CD14-positive monocyte (primary cell): ENCODE measurements at regions not wholly inside any gene's neighbourhood (a gene's known extent, or its start where the extent isn't known, plus 50 kb on each side); places are given as distances from the start of the nearest gene placed in this dataset.

Experiments used
- DNase-seq, 3 donors: peaks; one replicate each; pipeline ENCODE4 v3.0.0-alpha.2; 2011 to 2022
- H2AFZ ChIP-seq: 2 replicates; pipeline ENCODE4 v1.6.0; 2012; ENCODE audit warnings: mild to moderate bottlenecking, low read depth, low read length, inconsistent platforms; ENCODE audit not compliant: insufficient read depth, poor library complexity, severe bottlenecking
- H3K27ac ChIP-seq, 2 donors: 1 replicate in 1 of 2; 2 replicates in 1 of 2; pipeline ENCODE4 v1.5.1; 2012 to 2013; ENCODE audit warnings: low read length in 2 of 2, control low read depth in 1 of 2, inconsistent platforms in 1 of 2, low read depth in 1 of 2, mild to moderate bottlenecking in 1 of 2
- H3K27me3 ChIP-seq, 2 donors: one replicate each; pipeline versions ENCODE4 v1.6.0 to v1.6.1; 2011 to 2013; ENCODE audit warnings: low read length in 2 of 2; ENCODE audit not compliant: control insufficient read depth in 2 of 2, insufficient read depth in 2 of 2
- H3K36me3 ChIP-seq, 2 donors: replicated peaks in 1 of 2; 1 replicate in 1 of 2; 2 replicates in 1 of 2; pipeline versions ENCODE4 v1.5.1 to v1.6.1; 2012 to 2013; ENCODE audit warnings: low read length in 2 of 2, control low read depth in 1 of 2, inconsistent platforms in 1 of 2, mild to moderate bottlenecking in 1 of 2; ENCODE audit not compliant: insufficient read depth in 2 of 2, control insufficient read depth in 1 of 2
- H3K4me1 ChIP-seq, 2 donors: 1 replicate in 1 of 2; 2 replicates in 1 of 2; pipeline versions ENCODE4 v1.5.1 to v1.6.1; 2012 to 2013; ENCODE audit warnings: low read length in 2 of 2, control low read depth in 1 of 2, inconsistent platforms in 1 of 2, mild to moderate bottlenecking in 1 of 2, moderate library complexity in 1 of 2; ENCODE audit not compliant: insufficient read depth in 2 of 2, control insufficient read depth in 1 of 2
- H3K4me2 ChIP-seq: replicated peaks from 2 replicates; pipeline ENCODE3; 2012; ENCODE audit warnings: low read length, moderate library complexity, mild to moderate bottlenecking; ENCODE audit not compliant: poor library complexity, severe bottlenecking; ENCODE audit errors: extremely low read depth
- H3K4me3 ChIP-seq, 3 experiments: fragments of 200-600 bp in 1 of 3; sonication (generic) in 1 of 3; replicated peaks in 1 of 3; 1 replicate in 2 of 3; 2 replicates in 1 of 3; pipeline ENCODE4 v1.5.1; 2011 to 2013; ENCODE audit warnings: low read length in 3 of 3, mild to moderate bottlenecking in 3 of 3, control low read depth in 2 of 3, low read depth in 2 of 3, inconsistent platforms in 1 of 3, moderate library complexity in 1 of 3
- H3K79me2 ChIP-seq: 2 replicates; pipeline ENCODE4 v1.6.0; 2012; ENCODE audit warnings: mild to moderate bottlenecking, control low read depth, inconsistent platforms, low read length, moderate library complexity; ENCODE audit not compliant: insufficient read depth
- H3K9ac ChIP-seq: 2 replicates; pipeline ENCODE4 v1.6.0; 2017; ENCODE audit warnings: low read length, mild to moderate bottlenecking; ENCODE audit not compliant: insufficient read depth, poor library complexity, severe bottlenecking
- H3K9me3 ChIP-seq, 2 donors: replicated peaks in 1 of 2; 1 replicate in 1 of 2; 2 replicates in 1 of 2; pipeline versions ENCODE4 v1.5.1 to v1.6.1; 2012 to 2013; ENCODE audit warnings: low read length in 2 of 2, control low read depth in 1 of 2; ENCODE audit not compliant: control insufficient read depth in 1 of 2, insufficient read depth in 1 of 2
- H4K20me1 ChIP-seq: 2 replicates; pipeline ENCODE4 v1.6.0; 2012; ENCODE audit warnings: mild to moderate bottlenecking, low read length, control low read depth, moderate library complexity; ENCODE audit not compliant: insufficient read depth
- H3K27ac Mint-ChIP-seq, 7 donors: one replicate each; pipeline ENCODE4 v1.8.0; 2020; ENCODE audit warnings: mild to moderate bottlenecking in 7 of 7, mixed read lengths in 7 of 7, moderate library complexity in 6 of 7, inconsistent platforms in 2 of 7
- H3K27me3 Mint-ChIP-seq, 3 donors: one replicate each; pipeline ENCODE4 v1.8.0; 2021 to 2022; ENCODE audit warnings: low read depth in 3 of 3, mild to moderate bottlenecking in 3 of 3, mixed read lengths in 3 of 3, moderate library complexity in 3 of 3, inconsistent platforms in 1 of 3
- H3K36me3 Mint-ChIP-seq, 2 donors: one replicate each; pipeline ENCODE4 v1.8.0; 2020; ENCODE audit warnings: mixed read lengths in 2 of 2, inconsistent platforms in 1 of 2, mild to moderate bottlenecking in 1 of 2
- H3K4me1 Mint-ChIP-seq: one replicate; pipeline ENCODE4 v1.8.0; 2020; ENCODE audit warnings: mild to moderate bottlenecking, mixed read lengths
- H3K4me3 Mint-ChIP-seq, 2 donors: one replicate each; pipeline ENCODE4 v1.8.0; 2020; ENCODE audit warnings: mild to moderate bottlenecking in 2 of 2, mixed read lengths in 2 of 2, moderate library complexity in 1 of 2
- H3K9me3 Mint-ChIP-seq, 7 donors: one replicate each; pipeline ENCODE4 v1.8.0; 2020 to 2022; ENCODE audit warnings: mixed read lengths in 7 of 7, mild to moderate bottlenecking in 6 of 7, moderate library complexity in 6 of 7, inconsistent platforms in 2 of 7
- WGBS: methylation state at CpG from one replicate; pipeline ENCODE4 v1.1.5; 2013; ENCODE audit warnings: missing lambda C conversion rate; ENCODE audit not compliant: insufficient coverage; 5-methylcytosine and 5-hydroxymethylcytosine counted together
- intact Hi-C, 2 donors: fragments of 100-400 bp; cut with micrococcal nuclease; formaldehyde crosslinking; loops; one replicate each; pipeline versions ENCODE4 v1.15.0 to v1.15.1; 2023
- TF ChIP-seq, protein P1 (sequence below): fragments of 200-600 bp; IDR thresholded peaks from one replicate; pipeline ENCODE4 v1.8.0; 2022; ENCODE audit warnings: antibody characterized with exemption, mild to moderate bottlenecking

DNA sequence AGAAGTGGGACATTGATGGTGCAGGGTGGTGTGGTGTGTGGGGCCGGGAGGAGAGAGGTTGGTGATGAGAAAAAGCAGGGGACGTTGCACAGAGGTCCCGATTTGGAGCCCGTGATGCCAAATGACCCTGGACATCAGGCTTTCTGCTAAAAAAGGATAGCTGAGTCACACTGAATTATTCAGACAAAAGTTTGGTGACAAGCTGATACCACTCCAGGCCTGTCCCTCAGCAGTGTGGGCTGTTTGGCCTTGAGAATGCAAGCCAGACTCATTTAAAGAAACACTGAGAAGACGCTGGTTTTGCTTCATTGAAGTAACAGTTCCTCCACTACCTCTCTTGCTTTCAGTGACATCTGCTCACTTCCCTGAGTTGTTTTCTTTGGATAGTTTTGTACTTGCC is 262.1 kb upstream of the PWP1 start:
- Histone ChIP-seq H2AFZ (no peak overlapping the region), H3K4me3 (no peak overlapping the region), H3K9me3 (peaks cover 0 to 20% of the 10 kb centered on the region in 2 donors), H3K9ac (no peak overlapping the region), H3K4me1 (no peaks in the 10 kb centered on the region), H3K4me2 (no peak overlapping the region), H3K27ac (no peak overlapping the region), H4K20me1 (no peaks in the 10 kb centered on the region), H3K36me3 (no peaks in the 10 kb centered on the region), H3K27me3 (no peaks in the 10 kb centered on the region), H3K79me2 (no peaks in the 10 kb centered on the region)
- H3K4me1 Mint-ChIP-seq: no peaks in the 10 kb centered on the region
- no peak for DNase-seq
- TF ChIP-seq, protein P1, sequence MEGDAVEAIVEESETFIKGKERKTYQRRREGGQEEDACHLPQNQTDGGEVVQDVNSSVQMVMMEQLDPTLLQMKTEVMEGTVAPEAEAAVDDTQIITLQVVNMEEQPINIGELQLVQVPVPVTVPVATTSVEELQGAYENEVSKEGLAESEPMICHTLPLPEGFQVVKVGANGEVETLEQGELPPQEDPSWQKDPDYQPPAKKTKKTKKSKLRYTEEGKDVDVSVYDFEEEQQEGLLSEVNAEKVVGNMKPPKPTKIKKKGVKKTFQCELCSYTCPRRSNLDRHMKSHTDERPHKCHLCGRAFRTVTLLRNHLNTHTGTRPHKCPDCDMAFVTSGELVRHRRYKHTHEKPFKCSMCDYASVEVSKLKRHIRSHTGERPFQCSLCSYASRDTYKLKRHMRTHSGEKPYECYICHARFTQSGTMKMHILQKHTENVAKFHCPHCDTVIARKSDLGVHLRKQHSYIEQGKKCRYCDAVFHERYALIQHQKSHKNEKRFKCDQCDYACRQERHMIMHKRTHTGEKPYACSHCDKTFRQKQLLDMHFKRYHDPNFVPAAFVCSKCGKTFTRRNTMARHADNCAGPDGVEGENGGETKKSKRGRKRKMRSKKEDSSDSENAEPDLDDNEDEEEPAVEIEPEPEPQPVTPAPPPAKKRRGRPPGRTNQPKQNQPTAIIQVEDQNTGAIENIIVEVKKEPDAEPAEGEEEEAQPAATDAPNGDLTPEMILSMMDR: no peak
- no peaks in the 10 kb centered on the region for H3K27me3 Mint-ChIP-seq
- peaks cover 4 to 25% (median 13%) of the 10 kb centered on the region in 7 donors for H3K9me3 Mint-ChIP-seq
- no peaks in the 10 kb centered on the region for H3K36me3 Mint-ChIP-seq
- peak overlapping the region in 2 of 7 donors; percentile 3 to 4 for H3K27ac Mint-ChIP-seq
- intact Hi-C loops: no loop called here
- H3K4me3 Mint-ChIP-seq: no peak overlapping the region
- WGBS: 100% methylated on average over 2 of the region's 5 CpGs

DNA sequence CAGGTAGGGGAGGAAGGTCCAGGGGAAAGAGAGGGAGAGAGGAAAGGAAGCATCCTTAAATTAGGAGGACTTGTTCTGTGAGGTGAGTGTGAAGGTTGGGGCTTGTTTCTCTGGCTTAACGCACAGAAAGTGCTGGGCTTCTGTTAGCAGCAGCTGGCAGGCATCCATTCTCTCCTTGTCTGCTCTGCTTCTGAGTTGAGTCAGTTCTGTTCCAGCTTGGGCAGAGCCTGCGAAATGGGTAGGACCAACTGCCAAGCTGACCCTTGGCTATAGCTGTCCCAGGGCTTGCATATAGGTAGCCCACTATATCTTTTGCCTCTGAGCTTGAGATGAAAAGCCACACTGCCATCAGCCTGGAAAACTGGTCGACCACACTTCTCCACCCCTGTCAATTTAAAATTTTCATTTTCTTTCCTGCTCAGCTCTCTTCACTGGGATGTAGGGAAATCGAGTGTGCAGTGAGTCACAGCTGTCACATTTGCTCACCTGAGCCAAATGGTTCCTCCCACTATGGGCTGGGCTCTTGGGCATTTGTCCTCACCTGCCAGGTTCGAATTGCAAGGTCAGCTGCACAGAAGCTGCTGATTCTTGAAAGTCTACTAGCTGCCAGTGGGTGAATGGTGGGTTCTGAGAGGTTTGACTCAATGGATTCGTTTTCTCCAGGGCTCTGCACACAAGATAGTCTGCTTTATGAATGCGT is 256.4 kb upstream of the PWP1 start:
- WGBS: 90% methylated on average over 2 of the region's 7 CpGs
- Mint-ChIP-seq H3K27ac (peak overlapping the region in 1 of 7 donors; percentile 77), H3K9me3 (peaks cover 0 to 9% (median 3%) of the 10 kb centered on the region in 7 donors), H3K4me3 (no peak overlapping the region), H3K36me3 (no peaks in the 10 kb centered on the region), H3K4me1 (no peaks in the 10 kb centered on the region), H3K27me3 (no peaks in the 10 kb centered on the region)
- H3K27ac ChIP-seq: no peak overlapping the region
- TF ChIP-seq, protein P1: no peak
- no peak for DNase-seq
- intact Hi-C loops: no loop called here
- H3K9ac ChIP-seq: no peak overlapping the region
- H3K9me3 ChIP-seq: peaks cover 0 to 6% of the 10 kb centered on the region in 2 donors
- H3K4me2 ChIP-seq: no peak overlapping the region
- H2AFZ ChIP-seq: no peak overlapping the region
- peaks cover 4% of the 10 kb centered on the region for H4K20me1 ChIP-seq
- no peak overlapping the region for H3K4me3 ChIP-seq
- H3K4me1 ChIP-seq: no peaks in the 10 kb centered on the region
- no peaks in the 10 kb centered on the region for H3K36me3 ChIP-seq
- H3K27me3 ChIP-seq: no peaks in the 10 kb centered on the region
- H3K79me2 ChIP-seq: no peaks in the 10 kb centered on the region
